ENCODE measurements at regions not wholly inside any gene's neighbourhood (a gene's known extent, or its start where the extent isn't known, plus 50 kb on each side); places are given as distances from the start of the nearest gene placed in this dataset.

- TF ChIP-seq CTCF (conservative IDR thresholded peaks at IDR 0.05): no peak
- TF ChIP-seq ZFX (IDR thresholded peaks at IDR 0.05): no peak
Observed at GRCh38 chr6:93523365-93523764, 104.0 kb upstream of the EPHA7 start.
